SH-SY5Y (cell line): ENCODE measurements at regions not wholly inside any gene's neighbourhood (a gene's known extent, or its start where the extent isn't known, plus 50 kb on each side); places are given as distances from the start of the nearest gene placed in this dataset.

Experiments used
- GATA2 ChIP-seq: IDR thresholded peaks from 2 replicates; pipeline ENCODE4 v1.6.1; 2011; ENCODE audit warnings: mild to moderate bottlenecking, low read depth, low read length
- GATA3 ChIP-seq: IDR thresholded peaks from 2 replicates; pipeline ENCODE4 v1.6.1; 2011; ENCODE audit warnings: low read depth, mild to moderate bottlenecking, low read length, moderate library complexity

DNA sequence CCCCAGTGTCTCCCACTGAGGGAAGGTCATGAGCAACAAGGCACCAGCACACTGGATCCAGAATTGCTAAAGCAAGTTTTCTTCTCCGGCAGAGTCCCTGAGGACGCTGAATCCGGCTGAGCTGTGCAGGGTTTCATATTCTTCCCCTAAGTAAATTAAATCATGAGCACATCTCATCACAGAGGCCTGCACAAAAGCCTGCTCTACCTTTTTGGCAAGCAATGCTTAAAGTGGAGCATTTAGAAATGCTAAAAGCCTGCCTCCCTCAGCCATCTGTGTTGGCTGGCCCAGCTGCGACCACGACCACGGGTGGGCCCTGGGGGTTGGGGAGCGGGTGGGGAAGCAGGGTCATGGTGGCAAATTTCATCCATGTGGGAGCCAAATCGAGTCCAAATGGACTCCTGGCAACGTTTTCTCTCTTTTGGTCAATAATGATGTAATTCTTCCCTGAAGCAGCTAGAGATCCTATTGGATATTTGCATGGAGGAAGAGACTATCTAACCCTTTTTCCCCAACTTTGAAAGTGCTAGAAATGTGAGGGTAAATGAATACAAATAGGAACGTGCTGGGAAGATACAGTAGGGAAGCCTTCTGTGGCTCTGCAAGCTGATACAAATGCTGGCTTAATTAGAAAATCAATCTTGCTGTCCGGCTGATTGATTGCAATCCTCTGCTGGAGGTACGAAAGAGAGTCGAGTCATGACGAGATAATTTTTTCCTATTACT is 532.8 kb upstream of the TBL1XR1 start:
- TF ChIP-seq GATA3 (no peak), GATA2 (no peak)
